HEK293 (cell line): ENCODE measurements at regions not wholly inside any gene's neighbourhood (a gene's known extent, or its start where the extent isn't known, plus 50 kb on each side); places are given as distances from the start of the nearest gene placed in this dataset.

Experiments
- CTCF ChIP-seq: fragments of 450-650 bp; formaldehyde crosslinking; IDR thresholded peaks from 2 replicates; pipeline ENCODE4 v1.5.1; 2016; ENCODE audit warnings: missing biosample characterization, missing genetic modification characterization
- PRDM1 ChIP-seq: fragments of 450-650 bp; formaldehyde crosslinking; IDR thresholded peaks from 2 replicates; pipeline ENCODE4; 2016; ENCODE audit warnings: missing biosample characterization, missing genetic modification characterization
- YY1 ChIP-seq: fragments of 450-650 bp; formaldehyde crosslinking; IDR thresholded peaks from 2 replicates; pipeline ENCODE4 v1.5.1; 2018; ENCODE audit warnings: missing biosample characterization, missing genetic modification characterization
- ZBTB1 ChIP-seq: fragments of 450-650 bp; formaldehyde crosslinking; IDR thresholded peaks from 2 replicates; pipeline ENCODE4 v1.5.1; 2016; ENCODE audit warnings: missing biosample characterization, missing genetic modification characterization
- ZBTB10 ChIP-seq: fragments of 450-650 bp; formaldehyde crosslinking; IDR thresholded peaks from 2 replicates; pipeline ENCODE4 v1.5.1; 2016; ENCODE audit warnings: missing biosample characterization, missing genetic modification characterization
- ZNF274 ChIP-seq, 2 experiments: fragments of 200-500 bp in 1 of 2; fragments of 450-650 bp in 1 of 2; sonication (Bioruptor generic) in 1 of 2; formaldehyde crosslinking in 1 of 2; IDR thresholded peaks; 2 replicates each; pipeline versions ENCODE4 v1.5.1 to v1.6.1; 2014 to 2016; ENCODE audit warnings: borderline replicate concordance in 1 of 2, inconsistent platforms in 1 of 2, low read length in 1 of 2, missing biosample characterization in 1 of 2, missing genetic modification characterization in 1 of 2

GRCh38 chr19:53707278-53707677, 75.5 kb downstream of the DPRX start:
- TF ChIP-seq PRDM1 (tag by site-specific recombination): no peak
- TF ChIP-seq YY1 (tag by site-specific recombination): no peak
- no peak for TF ChIP-seq CTCF
- TF ChIP-seq ZBTB1 (tag by site-specific recombination): no peak
- TF ChIP-seq ZNF274 (IDR thresholded peaks at IDR 0.05; ENCODE audit: low read length): no peak
- no peak for TF ChIP-seq ZNF274 (tag by site-specific recombination; IDR thresholded peaks at IDR 0.05; ENCODE audit: borderline replicate concordance)
- TF ChIP-seq ZBTB10 (tag by site-specific recombination): no peak
